NCI-H2196 treated with DMSO at 0.1 percent for 48 hours (cell line): ENCODE measurements at regions not wholly inside any gene's neighbourhood (a gene's known extent, or its start where the extent isn't known, plus 50 kb on each side); places are given as distances from the start of the nearest gene placed in this dataset.
"Not testable (repeated sequence)": the region's sequence is repeated elsewhere in the genome, so short reads cannot be mapped to it uniquely, and the experiment has no call there.

ENCODE experiments used
- DNase-seq: peaks from one replicate; lab custom pipeline; 2025; ENCODE audit not compliant: unreplicated experiment; lab: John Stamatoyannopoulos, UW

DNA sequence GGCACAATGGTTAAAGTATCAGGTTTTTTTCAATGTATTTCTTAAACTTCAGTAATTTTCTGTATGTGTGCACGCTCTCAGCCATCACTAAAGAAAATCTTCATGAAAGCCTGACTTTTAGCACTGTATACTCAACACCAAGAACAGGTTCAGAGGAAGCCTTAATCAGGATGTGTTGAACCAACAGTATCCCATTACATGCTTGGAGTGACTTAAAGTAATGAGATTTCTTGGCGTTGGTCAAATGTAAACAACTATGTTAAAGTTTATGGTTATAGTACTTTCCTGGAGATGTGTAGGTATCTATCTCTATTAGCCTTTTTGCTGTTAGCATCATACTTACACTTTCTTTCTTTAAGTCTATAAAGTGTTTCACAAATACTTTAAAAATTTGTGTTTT, 335.0 kb downstream of the CCER1 start:
- no peak for DNase-seq

DNA sequence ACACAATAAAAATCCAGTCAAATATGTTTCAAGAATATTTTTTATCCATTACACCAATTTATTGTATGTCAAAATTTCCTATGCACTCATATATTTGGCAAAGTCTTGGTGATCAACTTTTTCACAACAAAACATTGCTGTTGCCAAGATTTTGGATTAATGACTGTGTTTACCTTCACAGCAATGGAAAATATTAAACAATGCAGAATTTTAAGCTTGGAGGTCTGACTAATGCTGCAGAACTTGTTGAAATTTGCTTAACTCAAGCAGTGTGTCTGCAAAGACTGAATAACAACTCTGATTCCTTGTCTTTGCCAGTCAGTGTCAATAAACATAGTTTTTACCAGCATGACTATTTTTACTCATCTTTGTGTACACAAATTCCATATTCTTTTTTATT, 336.4 kb downstream of the CCER1 start:
- DNase-seq: no peak

GRCh38 chr12:90611891-90612290, 343.1 kb downstream of the CCER1 start:
- no peak for DNase-seq

GRCh38 chr12:90611048-90611447, 343.9 kb downstream of the CCER1 start:
- DNase-seq: no peak

- no peak for DNase-seq
These were observed 361.2 kb downstream of the CCER1 start for GRCh38 chr12:90593596-90594295.

DNA sequence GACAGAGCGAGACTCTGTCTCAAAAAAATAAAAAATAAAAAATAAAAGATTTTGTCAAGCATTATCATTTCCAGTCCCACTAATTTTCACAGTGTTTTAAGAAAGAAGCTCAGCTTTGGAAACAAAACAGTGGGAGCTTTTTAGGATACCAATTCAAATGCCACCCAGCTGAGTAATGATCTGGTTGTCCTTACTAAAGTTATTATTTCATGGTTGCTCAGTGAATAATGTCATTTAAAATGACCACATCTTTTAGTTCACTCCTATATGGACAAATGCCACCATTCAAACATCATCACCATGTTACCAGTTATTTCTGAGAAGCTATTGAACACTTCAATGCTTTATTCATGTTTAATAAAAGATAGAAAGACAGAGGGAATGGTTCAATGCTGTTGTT, 365.0 kb downstream of the CCER1 start:
- DNase-seq: no peak

- no peak for DNase-seq
These were observed 369.2 kb downstream of the CCER1 start for GRCh38 chr12:90585640-90586304.

- no peak for DNase-seq
These were observed 378.3 kb downstream of the CCER1 start for GRCh38 chr12:90576707-90577106.

DNA sequence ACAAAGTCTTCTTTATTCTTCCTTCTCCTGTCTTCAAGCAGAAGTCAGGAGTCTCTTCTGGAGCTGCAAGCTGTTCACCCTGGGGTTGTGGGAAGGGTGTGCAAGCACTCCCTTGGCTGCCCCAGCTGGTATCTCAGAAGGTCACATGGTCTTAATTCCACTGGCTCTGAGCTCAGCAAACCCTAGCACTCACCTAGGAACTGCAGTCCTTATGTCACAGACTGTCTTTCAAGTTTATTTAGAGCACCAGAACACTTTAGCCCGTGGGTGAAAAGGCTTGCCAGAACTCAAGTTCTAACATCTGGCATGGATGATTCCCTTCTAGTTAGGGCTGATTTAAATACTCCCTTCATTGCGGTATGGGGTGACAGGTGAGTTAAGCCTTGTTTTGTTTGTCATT, 379.0 kb downstream of the CCER1 start:
- DNase-seq: no peak

DNA sequence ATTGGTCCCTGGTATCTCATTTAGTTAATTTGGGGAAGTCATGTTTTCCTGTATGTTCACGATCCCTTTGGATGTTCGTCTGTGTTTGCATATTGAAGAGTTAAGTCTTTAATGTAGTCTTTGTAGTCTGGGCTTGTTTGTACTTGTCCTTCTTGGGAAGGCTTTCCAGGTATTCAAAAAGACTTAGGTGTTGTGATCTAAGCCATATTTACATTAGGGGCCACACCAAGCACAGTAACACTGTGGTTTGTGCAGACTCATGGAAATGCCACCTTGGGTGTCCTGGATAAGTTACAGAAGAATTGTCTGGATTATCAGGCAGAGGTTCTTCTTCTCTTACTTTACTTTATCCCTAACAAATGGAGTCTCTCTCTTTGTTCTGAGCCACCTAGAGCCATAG, 380.3 kb downstream of the CCER1 start:
- DNase-seq: no peak

DNA sequence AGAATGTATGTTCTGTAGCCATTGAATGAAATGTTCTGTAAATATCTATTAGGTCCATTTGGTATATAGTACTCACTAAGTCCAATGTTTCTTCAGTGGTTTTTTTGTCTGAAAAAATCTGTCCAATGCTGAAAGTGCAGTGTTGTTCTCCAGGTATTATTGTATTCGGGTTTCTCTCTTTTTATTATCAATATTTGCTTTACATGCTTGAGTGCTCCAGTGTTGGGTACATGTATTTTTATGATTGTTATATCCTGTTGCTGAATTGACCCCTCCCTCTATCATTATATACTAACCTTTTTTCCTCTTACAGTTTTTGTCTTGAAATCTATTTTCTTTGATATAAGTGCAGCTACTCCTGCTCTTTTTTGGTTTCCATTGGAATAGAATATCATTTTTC, 382.2 kb downstream of the CCER1 start:
- DNase-seq: no peak

DNA sequence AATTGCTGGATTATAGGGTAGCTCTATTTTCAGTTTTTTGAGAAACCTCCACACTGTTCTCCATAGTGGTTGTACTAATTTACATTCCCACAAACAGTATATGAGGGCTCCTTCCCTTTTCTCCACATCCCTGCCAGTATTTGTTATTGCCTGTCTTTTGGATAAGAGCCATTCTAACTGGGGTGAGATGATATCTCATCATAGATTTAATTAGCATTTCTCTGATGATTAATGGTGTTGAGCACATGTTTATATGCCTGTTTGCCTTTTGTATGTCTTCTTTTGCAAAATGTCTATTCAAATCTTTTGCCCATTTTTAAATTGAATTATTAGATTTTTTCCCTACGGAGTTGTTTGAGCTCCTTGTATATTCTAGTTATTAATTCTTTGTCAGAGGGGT, 385.3 kb downstream of the CCER1 start:
- no peak for DNase-seq

DNA sequence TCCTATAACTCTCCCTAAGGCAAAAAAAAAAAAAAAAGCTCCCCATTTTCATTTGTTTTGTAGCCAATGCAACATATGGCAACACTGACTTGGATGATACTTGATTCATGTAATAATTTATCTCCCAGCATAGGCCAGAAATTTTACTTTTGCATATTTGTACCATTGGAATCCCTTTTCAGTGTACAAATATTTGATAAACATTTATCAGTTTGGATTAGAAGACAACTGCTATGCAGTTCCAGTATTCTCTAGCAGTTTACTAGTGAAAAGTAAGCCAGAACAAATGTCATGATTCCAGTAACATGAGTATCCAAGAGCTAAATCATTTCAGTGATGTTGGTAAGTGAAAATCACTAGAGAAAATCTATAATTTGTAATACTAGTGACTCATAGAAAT, 392.3 kb downstream of the CCER1 start:
- DNase-seq: no peak

- no peak for DNase-seq
These were observed 406.4 kb downstream of the CCER1 start for GRCh38 chr12:90548595-90548994.

GRCh38 chr12:90546511-90546910, 408.5 kb downstream of the CCER1 start:
- no peak for DNase-seq

- no peak for DNase-seq
These were observed 411.1 kb downstream of the CCER1 start for GRCh38 chr12:90543841-90544240.

- DNase-seq: no peak
These were observed 411.6 kb downstream of the CCER1 start for GRCh38 chr12:90543374-90543773.

GRCh38 chr12:90542852-90543251, 412.1 kb downstream of the CCER1 start:
- DNase-seq: not testable (repeated sequence)

DNA sequence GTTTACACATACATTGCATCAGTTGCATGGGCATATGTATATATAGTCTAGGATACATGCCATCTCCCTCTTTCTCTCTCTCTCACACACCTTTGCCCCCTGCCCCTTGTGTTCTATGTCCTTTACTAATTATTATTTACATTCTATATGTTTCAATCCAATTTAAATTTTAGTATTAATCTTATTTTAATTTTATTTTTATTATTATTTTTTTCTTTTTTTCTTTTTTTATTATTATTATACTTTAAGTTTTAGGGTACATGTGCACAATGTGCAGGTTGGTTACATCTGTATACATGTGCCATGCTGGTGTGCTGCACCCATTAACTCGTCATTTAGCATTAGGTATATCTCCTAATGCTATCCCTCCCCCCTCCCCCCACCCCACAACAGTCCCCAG, 421.1 kb downstream of the CCER1 start:
- not testable (repeated sequence) for DNase-seq

GRCh38 chr12:90520002-90520734, 434.8 kb downstream of the CCER1 start:
- DNase-seq: no peak

GRCh38 chr12:90519285-90519684, 435.7 kb downstream of the CCER1 start:
- DNase-seq: no peak
